H9 (cell line): ENCODE measurements at regions not wholly inside any gene's neighbourhood (a gene's known extent, or its start where the extent isn't known, plus 50 kb on each side); places are given as distances from the start of the nearest gene placed in this dataset.

Experiments used
- DNase-seq: peaks from one replicate; pipeline ENCODE4 v3.0.0-alpha.2; 2017
- H2AFZ ChIP-seq: one replicate; pipeline ENCODE4 v1.6.1; 2013; ENCODE audit warnings: mild to moderate bottlenecking, low read length, control low read depth, moderate library complexity
- H2AK5ac ChIP-seq: 2 replicates; pipeline ENCODE4 v1.6.1; 2013; ENCODE audit warnings: low read length, control low read depth, mixed read lengths; ENCODE audit not compliant: insufficient read length
- H2BK120ac ChIP-seq: one replicate; pipeline ENCODE4 v1.6.1; 2013; ENCODE audit warnings: low read depth, mild to moderate bottlenecking, low read length, control low read depth, inconsistent platforms; ENCODE audit not compliant: poor library complexity, severe bottlenecking
- H2BK12ac ChIP-seq: 2 replicates; pipeline ENCODE4 v1.6.1; 2013; ENCODE audit warnings: low read length, control low read depth, mixed read lengths, low read depth; ENCODE audit not compliant: insufficient read length
- H2BK15ac ChIP-seq: 2 replicates; pipeline ENCODE4 v1.6.1; 2013; ENCODE audit warnings: low read depth, low read length, control low read depth
- H2BK20ac ChIP-seq: one replicate; pipeline ENCODE4 v1.6.1; 2013; ENCODE audit warnings: low read depth, mild to moderate bottlenecking, low read length, control low read depth, inconsistent platforms; ENCODE audit not compliant: poor library complexity, severe bottlenecking
- H2BK5ac ChIP-seq: 2 replicates; pipeline ENCODE4 v1.6.1; 2013; ENCODE audit warnings: low read length, control low read depth, mixed read lengths; ENCODE audit not compliant: insufficient read length
- H3K14ac ChIP-seq: 2 replicates; pipeline ENCODE4 v1.6.1; 2013; ENCODE audit warnings: low read length, control low read depth; ENCODE audit not compliant: insufficient read depth
- H3K18ac ChIP-seq: 2 replicates; pipeline ENCODE4 v1.6.1; 2013; ENCODE audit warnings: low read depth, mild to moderate bottlenecking, mixed read lengths, low read length, control low read depth; ENCODE audit not compliant: insufficient read length
- H3K23ac ChIP-seq: 2 replicates; pipeline ENCODE4 v1.6.1; 2013; ENCODE audit warnings: low read length, control low read depth, mixed read lengths, low read depth; ENCODE audit not compliant: insufficient read length
- H3K23me2 ChIP-seq: 2 replicates; pipeline ENCODE4 v1.6.1; 2013; ENCODE audit warnings: low read depth, mild to moderate bottlenecking, mixed read lengths, low read length, control low read depth; ENCODE audit not compliant: insufficient read length, poor library complexity, severe bottlenecking
- H3K27ac ChIP-seq: 2 replicates; pipeline ENCODE4 v1.5.1; 2013; ENCODE audit warnings: low read length, control low read depth, mixed read lengths, low read depth; ENCODE audit not compliant: insufficient read length
- H3K27me3 ChIP-seq: 2 replicates; pipeline ENCODE4 v1.6.1; 2013; ENCODE audit warnings: low read length, control low read depth, inconsistent platforms; ENCODE audit not compliant: insufficient read depth
- H3K4ac ChIP-seq: 2 replicates; pipeline ENCODE4 v1.6.1; 2013; ENCODE audit warnings: low read depth, mild to moderate bottlenecking, control low read depth, inconsistent platforms, low read length, moderate library complexity
- H3K4me1 ChIP-seq: 2 replicates; pipeline ENCODE4 v1.6.1; 2013; ENCODE audit warnings: low read length, control low read depth, inconsistent platforms; ENCODE audit not compliant: insufficient read depth
- H3K4me2 ChIP-seq: 2 replicates; pipeline ENCODE4 v1.6.1; 2013; ENCODE audit warnings: low read length, control low read depth, mixed read lengths; ENCODE audit not compliant: insufficient read length, insufficient read depth
- H3K56ac ChIP-seq: 2 replicates; pipeline ENCODE4 v1.6.1; 2013; ENCODE audit warnings: low read depth, mild to moderate bottlenecking, mixed read lengths, low read length, control low read depth; ENCODE audit not compliant: insufficient read length
- H3K79me1 ChIP-seq: 2 replicates; pipeline ENCODE4 v1.6.1; 2013; ENCODE audit warnings: low read depth, mild to moderate bottlenecking, moderate library complexity, low read length, control low read depth, inconsistent platforms; ENCODE audit not compliant: insufficient read depth, poor library complexity, severe bottlenecking
- H3K79me2 ChIP-seq: 2 replicates; pipeline ENCODE4 v1.6.1; 2013; ENCODE audit warnings: low read length, control low read depth, inconsistent platforms; ENCODE audit not compliant: insufficient read depth
- H3K9ac ChIP-seq: 2 replicates; pipeline ENCODE4 v1.6.1; 2013; ENCODE audit warnings: low read length, control low read depth, mixed read lengths; ENCODE audit not compliant: insufficient read length; ENCODE audit errors: extremely low read depth
- H3K9me3 ChIP-seq: one replicate; pipeline ENCODE4 v1.6.1; 2013; ENCODE audit warnings: low read depth, low read length, inconsistent platforms; ENCODE audit not compliant: control insufficient read depth
- H3T11ph ChIP-seq: one replicate; pipeline ENCODE4 v1.6.1; 2013; ENCODE audit warnings: mild to moderate bottlenecking, low read length, control low read depth, inconsistent platforms
- H4K20me1 ChIP-seq: one replicate; pipeline ENCODE4 v1.6.1; 2013; ENCODE audit not compliant: control insufficient read depth, insufficient read length, insufficient read depth
- H4K5ac ChIP-seq: 2 replicates; pipeline ENCODE4 v1.6.1; 2013; ENCODE audit warnings: low read depth, mild to moderate bottlenecking, mixed read lengths, low read length, control low read depth; ENCODE audit not compliant: insufficient read length
- H4K8ac ChIP-seq: replicated peaks from 2 replicates; pipeline ENCODE4 v1.6.1; 2013; ENCODE audit warnings: low read length, control low read depth, mixed read lengths, low read depth; ENCODE audit not compliant: insufficient read length
- H4K91ac ChIP-seq: 2 replicates; pipeline ENCODE4 v1.6.1; 2013; ENCODE audit warnings: low read depth, mild to moderate bottlenecking, moderate library complexity, mixed read lengths, low read length, control low read depth; ENCODE audit not compliant: insufficient read length
- H3K27ac Mint-ChIP-seq, 3 experiments: 2 replicates in 2 of 3; 3 replicates in 1 of 3; pipeline ENCODE4 v1.8.0; 2020 to 2021; ENCODE audit warnings: mixed read lengths in 3 of 3, mild to moderate bottlenecking in 1 of 3, moderate library complexity in 1 of 3
- H3K27me3 Mint-ChIP-seq: 2 replicates; pipeline ENCODE4 v1.8.0; 2021; ENCODE audit warnings: low read depth, mild to moderate bottlenecking, moderate library complexity, mixed read lengths
- H3K36me3 Mint-ChIP-seq, 3 experiments: 2 replicates in 2 of 3; 3 replicates in 1 of 3; pipeline ENCODE4 v1.8.0; 2020 to 2021; ENCODE audit warnings: low read depth in 3 of 3, mixed read lengths in 3 of 3; ENCODE audit not compliant: insufficient read depth in 1 of 3
- H3K4me1 Mint-ChIP-seq, 2 experiments: 2 replicates each; pipeline ENCODE4 v1.8.0; 2020; ENCODE audit warnings: mixed read lengths in 2 of 2
- H3K4me3 Mint-ChIP-seq, 2 experiments: 2 replicates in 1 of 2; 3 replicates in 1 of 2; pipeline ENCODE4 v1.8.0; 2020 to 2021; ENCODE audit warnings: mild to moderate bottlenecking in 2 of 2, mixed read lengths in 2 of 2, moderate library complexity in 1 of 2
- H3K9me3 Mint-ChIP-seq, 2 experiments: 2 replicates in 1 of 2; 3 replicates in 1 of 2; pipeline ENCODE4 v1.8.0; 2020; ENCODE audit warnings: mild to moderate bottlenecking in 2 of 2, mixed read lengths in 2 of 2, moderate library complexity in 1 of 2
- WGBS: extraction: QIAGEN DNeasy Blood & Tissue Kit; methylation state at CpG from one replicate; pipeline ENCODE4 v1.1.7; 2013; ENCODE audit warnings: missing lambda C conversion rate, low lambda C conversion rate, mixed read lengths; ENCODE audit not compliant: insufficient read length; ENCODE audit errors: extremely low coverage; 5-methylcytosine and 5-hydroxymethylcytosine counted together
- TF ChIP-seq, protein P1 (sequence below): fragments of 200-600 bp; sonication (generic); conservative IDR thresholded peaks from 3 replicates; pipeline ENCODE4 v1.8.0; 2021; ENCODE audit warnings: antibody characterized with exemption, mild to moderate bottlenecking

DNA sequence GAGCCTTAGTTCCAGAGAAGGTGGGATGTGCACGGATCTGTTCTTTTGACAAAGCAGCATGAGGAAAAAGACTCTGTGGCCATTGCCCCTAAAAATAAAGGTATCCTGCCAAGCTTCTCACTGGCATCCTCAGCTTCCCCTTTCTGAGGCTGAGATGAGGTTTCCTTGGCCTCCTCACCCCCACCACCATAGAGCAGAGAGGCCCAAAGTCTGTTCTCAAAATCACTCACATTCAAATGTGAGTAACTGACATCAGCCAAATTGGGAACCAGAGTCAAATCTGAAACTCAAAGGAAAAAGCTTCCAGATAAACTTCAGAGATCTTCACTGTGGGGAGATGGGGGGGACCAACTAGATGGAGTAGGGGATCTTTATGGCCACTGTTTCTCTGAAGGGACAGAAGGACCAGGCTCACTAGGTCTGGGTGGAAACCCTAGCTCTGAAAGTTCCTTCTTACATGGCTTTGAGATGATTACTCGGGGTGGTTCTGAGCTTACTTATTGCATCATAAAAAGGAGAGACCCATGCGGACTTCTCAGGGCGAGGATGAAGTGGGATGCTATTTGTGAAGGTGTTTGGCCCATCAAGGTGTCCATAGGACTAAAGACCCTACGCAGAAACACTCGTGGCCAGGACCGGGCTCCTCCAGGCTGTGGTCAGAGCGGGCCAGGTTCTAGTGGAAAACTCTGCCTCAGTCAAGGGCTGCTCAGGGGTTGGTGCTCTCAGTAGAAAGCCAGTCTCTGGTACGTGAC is 61.5 kb upstream of the MEF2A start:
- no peak overlapping the region for H3K14ac ChIP-seq
- no peak overlapping the region for H3K27ac ChIP-seq
- no peak overlapping the region for H3K9ac ChIP-seq
- H2BK5ac ChIP-seq, result no peak overlapping the region
- no peak overlapping the region for H3K18ac ChIP-seq
- no peaks in the 10 kb centered on the region for H3K36me3 Mint-ChIP-seq
- H3K23me2 ChIP-seq, result no peaks in the 10 kb centered on the region
- no peak overlapping the region for H2BK20ac ChIP-seq
- H3K4me1 Mint-ChIP-seq, result peaks cover 4 to 6% of the 10 kb centered on the region in 2 experiments; a peak in 3 of 4 replicates
- H2BK12ac ChIP-seq, result no peak overlapping the region
- no peak overlapping the region for H3K56ac ChIP-seq
- no peak overlapping the region for H4K8ac ChIP-seq
- no peak for DNase-seq
- no peak overlapping the region for H3K4ac ChIP-seq
- no peak overlapping the region for H2BK15ac ChIP-seq
- no peaks in the 10 kb centered on the region; a peak in 1 of 5 replicates for H3K9me3 Mint-ChIP-seq
- H3K27ac Mint-ChIP-seq, result no peak overlapping the region
- H2AFZ ChIP-seq, result no peak overlapping the region
- H3K79me1 ChIP-seq, result no peaks in the 10 kb centered on the region
- H3K27me3 Mint-ChIP-seq, result peaks cover 2% of the 10 kb centered on the region
- no peak overlapping the region for H3K23ac ChIP-seq
- H3K27me3 ChIP-seq, result no peaks in the 10 kb centered on the region
- no peak overlapping the region for H3K4me2 ChIP-seq
- no peaks in the 10 kb centered on the region for H3K9me3 ChIP-seq
- no peak overlapping the region for H4K5ac ChIP-seq
- no peaks in the 10 kb centered on the region for H3K4me1 ChIP-seq
- H3T11ph ChIP-seq, result no peak overlapping the region
- H4K20me1 ChIP-seq, result no peaks in the 10 kb centered on the region
- no peak overlapping the region for H3K4me3 Mint-ChIP-seq
- no peaks in the 10 kb centered on the region for H3K79me2 ChIP-seq
- H2AK5ac ChIP-seq, result no peak overlapping the region
- no CpG with 5 or more reads among the region's 9 CpGs for WGBS
- TF ChIP-seq, protein P1, sequence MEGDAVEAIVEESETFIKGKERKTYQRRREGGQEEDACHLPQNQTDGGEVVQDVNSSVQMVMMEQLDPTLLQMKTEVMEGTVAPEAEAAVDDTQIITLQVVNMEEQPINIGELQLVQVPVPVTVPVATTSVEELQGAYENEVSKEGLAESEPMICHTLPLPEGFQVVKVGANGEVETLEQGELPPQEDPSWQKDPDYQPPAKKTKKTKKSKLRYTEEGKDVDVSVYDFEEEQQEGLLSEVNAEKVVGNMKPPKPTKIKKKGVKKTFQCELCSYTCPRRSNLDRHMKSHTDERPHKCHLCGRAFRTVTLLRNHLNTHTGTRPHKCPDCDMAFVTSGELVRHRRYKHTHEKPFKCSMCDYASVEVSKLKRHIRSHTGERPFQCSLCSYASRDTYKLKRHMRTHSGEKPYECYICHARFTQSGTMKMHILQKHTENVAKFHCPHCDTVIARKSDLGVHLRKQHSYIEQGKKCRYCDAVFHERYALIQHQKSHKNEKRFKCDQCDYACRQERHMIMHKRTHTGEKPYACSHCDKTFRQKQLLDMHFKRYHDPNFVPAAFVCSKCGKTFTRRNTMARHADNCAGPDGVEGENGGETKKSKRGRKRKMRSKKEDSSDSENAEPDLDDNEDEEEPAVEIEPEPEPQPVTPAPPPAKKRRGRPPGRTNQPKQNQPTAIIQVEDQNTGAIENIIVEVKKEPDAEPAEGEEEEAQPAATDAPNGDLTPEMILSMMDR, result no peak
- no peak overlapping the region for H2BK120ac ChIP-seq
- no peak overlapping the region for H4K91ac ChIP-seq
